ENCODE measurements at regions not wholly inside any gene's neighbourhood (a gene's known extent, or its start where the extent isn't known, plus 50 kb on each side); places are given as distances from the start of the nearest gene placed in this dataset.

- no peak for DNase-seq (ENCODE audit: low spot score)
Measured at GRCh38 chr2:173419506-173419905, 64.8 kb downstream of the CDCA7 start.

GRCh38 chr2:173424886-173425285 is 70.2 kb downstream of the CDCA7 start:
- DNase-seq (ENCODE audit: low spot score) = no peak

- DNase-seq (ENCODE audit: low spot score) = no peak
Measured at GRCh38 chr2:173427887-173428668, 73.4 kb downstream of the CDCA7 start.

GRCh38 chr2:173431191-173431590 is 76.5 kb downstream of the CDCA7 start:
- no peak for DNase-seq (ENCODE audit: low spot score)

- DNase-seq (ENCODE audit: low spot score) = no peak
Measured at GRCh38 chr2:173432049-173432754, 77.5 kb downstream of the CDCA7 start.

- no peak for DNase-seq (ENCODE audit: low spot score)
Measured at GRCh38 chr2:173434762-173435569, 80.3 kb downstream of the CDCA7 start.

GRCh38 chr2:173435574-173435973 is 80.9 kb downstream of the CDCA7 start:
- no peak for DNase-seq (ENCODE audit: low spot score)

- DNase-seq (ENCODE audit: low spot score) = no peak
Measured at GRCh38 chr2:173436088-173436487, 81.4 kb downstream of the CDCA7 start.

- no peak for DNase-seq (ENCODE audit: low spot score)
Measured at GRCh38 chr2:173441222-173441621, 86.5 kb downstream of the CDCA7 start.

GRCh38 chr2:173442542-173442941 is 87.9 kb downstream of the CDCA7 start:
- DNase-seq (ENCODE audit: low spot score) = no peak

GRCh38 chr2:173446722-173447121 is 92.0 kb downstream of the CDCA7 start:
- DNase-seq (ENCODE audit: low spot score) = no peak

- peak; percentile 77 for DNase-seq (ENCODE audit: low spot score)
Measured at GRCh38 chr2:173448938-173449471, 94.3 kb downstream of the CDCA7 start.

- DNase-seq (ENCODE audit: low spot score) = no peak
Measured at GRCh38 chr2:173451118-173451517, 96.4 kb downstream of the CDCA7 start.

- DNase-seq (ENCODE audit: low spot score) = no peak
Measured at GRCh38 chr2:173451941-173452340, 97.3 kb downstream of the CDCA7 start.

- no peak for DNase-seq (ENCODE audit: low spot score)
Measured at GRCh38 chr2:173452416-173452815, 97.7 kb downstream of the CDCA7 start.

- no peak for DNase-seq (ENCODE audit: low spot score)
Measured at GRCh38 chr2:173456960-173457359, 102.3 kb downstream of the CDCA7 start.

GRCh38 chr2:173457366-173457765 is 102.7 kb downstream of the CDCA7 start:
- no peak for DNase-seq (ENCODE audit: low spot score)

- no peak for DNase-seq (ENCODE audit: low spot score)
Measured at GRCh38 chr2:173458991-173459780, 104.5 kb downstream of the CDCA7 start.

GRCh38 chr2:173462892-173463840 is 108.5 kb downstream of the CDCA7 start:
- no peak for DNase-seq (ENCODE audit: low spot score)

- DNase-seq (ENCODE audit: low spot score) = no peak
Measured at GRCh38 chr2:173463846-173464245, 109.2 kb downstream of the CDCA7 start.
